ENCODE measurements at regions not wholly inside any gene's neighbourhood (a gene's known extent, or its start where the extent isn't known, plus 50 kb on each side); places are given as distances from the start of the nearest gene placed in this dataset.

- Histone ChIP-seq H2BK12ac (ENCODE audit: insufficient read length, low read depth, low read length) (no peak overlapping the region), H2BK5ac (ENCODE audit: insufficient read length, low read length) (no peak overlapping the region), H2BK15ac (ENCODE audit: low read depth, low read length) (no peak overlapping the region), H3K23ac (ENCODE audit: insufficient read length, low read depth, low read length) (no peak overlapping the region), H3K23me2 (ENCODE audit: insufficient read length, low read depth, low read length, poor library complexity, severe bottlenecking) (no peaks in the 10 kb centered on the region), H3K4me1 (ENCODE audit: insufficient read depth, low read length) (no peaks in the 10 kb centered on the region), H3K56ac (ENCODE audit: insufficient read length, low read depth, low read length) (no peak overlapping the region), H2AFZ (ENCODE audit: low read length) (no peak overlapping the region), H3K9ac (ENCODE audit: extremely low read depth, insufficient read length, low read length) (no peak overlapping the region), H3K9me3 (ENCODE audit: control insufficient read depth, low read depth, low read length) (no peaks in the 10 kb centered on the region), H2BK120ac (ENCODE audit: low read depth, low read length, poor library complexity, severe bottlenecking) (no peak overlapping the region), H3K14ac (ENCODE audit: insufficient read depth, low read length) (no peak overlapping the region), H3K79me1 (ENCODE audit: insufficient read depth, low read depth, low read length, poor library complexity, severe bottlenecking) (no peaks in the 10 kb centered on the region), H2AK5ac (ENCODE audit: insufficient read length, low read length) (no peak overlapping the region), H3K79me2 (ENCODE audit: insufficient read depth, low read length) (no peaks in the 10 kb centered on the region), H3K27me3 (ENCODE audit: insufficient read depth, low read length) (no peaks in the 10 kb centered on the region), H4K5ac (ENCODE audit: insufficient read length, low read depth, low read length) (no peak overlapping the region), H3K18ac (ENCODE audit: insufficient read length, low read depth, low read length) (no peak overlapping the region), H3K4me2 (ENCODE audit: insufficient read depth, insufficient read length, low read length) (no peak overlapping the region), H4K91ac (ENCODE audit: insufficient read length, low read depth, low read length) (no peak overlapping the region), H3K27ac (ENCODE audit: insufficient read length, low read depth, low read length) (no peak overlapping the region), H4K8ac (replicated peaks; ENCODE audit: insufficient read length, low read depth, low read length) (no peak overlapping the region), H3K4ac (ENCODE audit: low read depth, low read length) (no peak overlapping the region), H2BK20ac (ENCODE audit: low read depth, low read length, poor library complexity, severe bottlenecking) (no peak overlapping the region), H3T11ph (ENCODE audit: low read length) (no peak overlapping the region), H4K20me1 (ENCODE audit: control insufficient read depth, insufficient read depth, insufficient read length) (no peaks in the 10 kb centered on the region)
- no peaks in the 10 kb centered on the region for H3K27me3 Mint-ChIP-seq (ENCODE audit: low read depth)
- no peak for DNase-seq
- TF ChIP-seq, protein P1, sequence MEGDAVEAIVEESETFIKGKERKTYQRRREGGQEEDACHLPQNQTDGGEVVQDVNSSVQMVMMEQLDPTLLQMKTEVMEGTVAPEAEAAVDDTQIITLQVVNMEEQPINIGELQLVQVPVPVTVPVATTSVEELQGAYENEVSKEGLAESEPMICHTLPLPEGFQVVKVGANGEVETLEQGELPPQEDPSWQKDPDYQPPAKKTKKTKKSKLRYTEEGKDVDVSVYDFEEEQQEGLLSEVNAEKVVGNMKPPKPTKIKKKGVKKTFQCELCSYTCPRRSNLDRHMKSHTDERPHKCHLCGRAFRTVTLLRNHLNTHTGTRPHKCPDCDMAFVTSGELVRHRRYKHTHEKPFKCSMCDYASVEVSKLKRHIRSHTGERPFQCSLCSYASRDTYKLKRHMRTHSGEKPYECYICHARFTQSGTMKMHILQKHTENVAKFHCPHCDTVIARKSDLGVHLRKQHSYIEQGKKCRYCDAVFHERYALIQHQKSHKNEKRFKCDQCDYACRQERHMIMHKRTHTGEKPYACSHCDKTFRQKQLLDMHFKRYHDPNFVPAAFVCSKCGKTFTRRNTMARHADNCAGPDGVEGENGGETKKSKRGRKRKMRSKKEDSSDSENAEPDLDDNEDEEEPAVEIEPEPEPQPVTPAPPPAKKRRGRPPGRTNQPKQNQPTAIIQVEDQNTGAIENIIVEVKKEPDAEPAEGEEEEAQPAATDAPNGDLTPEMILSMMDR (conservative IDR thresholded peaks at IDR 0.05): no peak
- no peak overlapping the region for H3K4me3 Mint-ChIP-seq
- no peaks in the 10 kb centered on the region; a peak in 1 of 5 replicates for H3K9me3 Mint-ChIP-seq
- no peaks in the 10 kb centered on the region for H3K36me3 Mint-ChIP-seq (ENCODE audit: insufficient read depth in 1 of 3, low read depth in 3 of 3)
- peak overlapping the region in 1 of 3 experiments; percentile 9; a peak in 1 of 7 replicates for H3K27ac Mint-ChIP-seq
- WGBS (ENCODE audit: extremely low coverage, insufficient read length, low lambda C conversion rate): no CpG with 5 or more reads among the region's 2 CpGs
- H3K4me1 Mint-ChIP-seq: no peaks in the 10 kb centered on the region
Measured at GRCh38 chr4:14299166-14299565, 671.6 kb upstream of the BOD1L1 start.

Data from H9 (cell line).